AG04449 (cell line): ENCODE measurements at regions not wholly inside any gene's neighbourhood (a gene's known extent, or its start where the extent isn't known, plus 50 kb on each side); places are given as distances from the start of the nearest gene placed in this dataset.

Experiments
- CTCF ChIA-PET: fragments of 350-600 bp; formaldehyde crosslinking; extraction: SDS; loops from one replicate; lab custom pipeline; 2021; ENCODE audit warnings: antibody characterized with exemption; lab: Yijun Ruan, JAX
- POLR2A ChIA-PET: fragments of 400-600, 350-600 bp; formaldehyde crosslinking; extraction: SDS; loops from one replicate; lab custom pipeline; 2020; ENCODE audit warnings: antibody characterized with exemption, inconsistent platforms; lab: Yijun Ruan, JAX
- DNase-seq: peaks from one replicate; pipeline ENCODE4 v3.0.0-alpha.2; 2010; ENCODE audit warnings: low read depth, low spot score
- H3K4me3 ChIP-seq: 2 replicates; pipeline ENCODE4 v1.5.1; 2011; ENCODE audit warnings: low read depth, mild to moderate bottlenecking, control low read depth, low read length
- CTCF ChIP-seq: IDR thresholded peaks from one replicate; pipeline ENCODE4 v1.5.1; 2011; ENCODE audit warnings: mild to moderate bottlenecking, moderate library complexity, low read length, control low read depth, inconsistent platforms; ENCODE audit not compliant: insufficient read depth; ENCODE audit errors: missing control alignments

- ChIA-PET POLR2A (interaction anchor here (0.6 kb wide), 2 partner anchors 121 to 146 kb away, joined by 3 read pairs; no protein-coding TSS in a partner anchor), CTCF (interaction anchor here (1.0 to 2.1 kb wide), 2 partner anchors 184 to 361 kb away, joined by 3 to 6 read pairs; no protein-coding TSS in a partner anchor)
- H3K4me3 ChIP-seq: no peak overlapping the region
- no peak for DNase-seq
- no peak for TF ChIP-seq CTCF
These were observed 333.1 kb downstream of the CXCL12 start for GRCh38 chr10:44051584-44052385.

- ChIA-PET POLR2A (no interaction called here), CTCF (no interaction called here)
- no peak for DNase-seq
- no peak overlapping the region for H3K4me3 ChIP-seq
- no peak for TF ChIP-seq CTCF
These were observed 333.8 kb downstream of the CXCL12 start for GRCh38 chr10:44051091-44051490.

- CTCF ChIA-PET: no interaction called here
- no peak for TF ChIP-seq CTCF
- DNase-seq: no peak
- H3K4me3 ChIP-seq: no peak overlapping the region
- POLR2A ChIA-PET: no interaction called here
These were observed 335.4 kb downstream of the CXCL12 start for GRCh38 chr10:44049301-44050015.

- H3K4me3 ChIP-seq: no peak overlapping the region
- CTCF ChIA-PET: interaction anchor here (1.0 to 2.3 kb wide), 6 partner anchors 11 to 818 kb away, joined by 3 to 6 read pairs (median 4); no protein-coding TSS in a partner anchor
- no peak for DNase-seq
- no peak for TF ChIP-seq CTCF
- POLR2A ChIA-PET: no interaction called here
These were observed 337.5 kb downstream of the CXCL12 start for GRCh38 chr10:44047361-44047760.

- CTCF ChIA-PET: interaction anchor here (0.9 to 2.3 kb wide), 10 partner anchors 9 to 818 kb away, joined by 3 to 6 read pairs (median 4); no protein-coding TSS in a partner anchor
- H3K4me3 ChIP-seq: no peak overlapping the region
- POLR2A ChIA-PET: interaction anchor here (0.7 kb wide), 1 partner anchor 189 kb away, joined by 3 read pairs; no protein-coding TSS in a partner anchor
- no peak for DNase-seq
- TF ChIP-seq CTCF: no peak
These were observed 338.3 kb downstream of the CXCL12 start for GRCh38 chr10:44046605-44047004.

GRCh38 chr10:44045020-44045419 lies 339.9 kb downstream of the CXCL12 start:
- no peak for TF ChIP-seq CTCF
- DNase-seq: no peak
- no peak overlapping the region for H3K4me3 ChIP-seq
- ChIA-PET CTCF (interaction anchor here (2.3 kb wide), 1 partner anchor 355 kb away, joined by 6 read pairs; no protein-coding TSS in a partner anchor), POLR2A (no interaction called here)
